H1 (cell line): ENCODE measurements at regions not wholly inside any gene's neighbourhood (a gene's known extent, or its start where the extent isn't known, plus 50 kb on each side); places are given as distances from the start of the nearest gene placed in this dataset.

Experiments used
- CTCF ChIA-PET: fragments of 300-600 bp; sonication (Branson Sonifier 250); formaldehyde crosslinking; loops from one replicate; lab custom pipeline; 2021; ENCODE audit not compliant: partially characterized antibody; lab: Charles Lee
- POLR2A ChIA-PET: fragments of 300-600 bp; sonication (Branson Sonifier 250); formaldehyde crosslinking; loops from one replicate; lab custom pipeline; 2021; ENCODE audit warnings: inconsistent platforms; ENCODE audit not compliant: partially characterized antibody; lab: Charles Lee
- DNase-seq, 2 experiments: peaks; one replicate each; pipeline versions ENCODE4 v3.0.0 to v3.0.0-alpha.2; 2010 to 2022; ENCODE audit warnings: low spot score in 2 of 2, low read depth in 1 of 2, mixed read lengths in 1 of 2
- FAIRE-seq: peaks from 2 replicates; lab custom pipeline; 2011; peaks lifted over from hg19 to GRCh38; lab: Jason Lieb, UNC
- H2AFZ ChIP-seq: 2 replicates; pipeline ENCODE4 v1.8.1; 2012; ENCODE audit warnings: low read length, inconsistent platforms
- H2AK5ac ChIP-seq: 2 replicates; pipeline ENCODE4 v1.6.1; 2013; ENCODE audit warnings: low read depth, low read length
- H2BK120ac ChIP-seq: replicated peaks from 2 replicates; pipeline ENCODE3; 2013; ENCODE audit warnings: low read depth, low read length, inconsistent platforms
- H2BK12ac ChIP-seq: 2 replicates; pipeline ENCODE4 v1.6.1; 2013; ENCODE audit warnings: low read depth, low read length
- H2BK15ac ChIP-seq: 2 replicates; pipeline ENCODE4 v1.6.1; 2013; ENCODE audit warnings: low read length
- H2BK20ac ChIP-seq: 2 replicates; pipeline ENCODE4 v1.6.1; 2013; ENCODE audit warnings: low read length
- H2BK5ac ChIP-seq: 2 replicates; pipeline ENCODE4 v1.6.1; 2013; ENCODE audit warnings: low read depth, low read length
- H3K14ac ChIP-seq: 2 replicates; pipeline ENCODE4 v1.6.1; 2013; ENCODE audit warnings: inconsistent platforms; ENCODE audit not compliant: insufficient read length
- H3K18ac ChIP-seq: 2 replicates; pipeline ENCODE4 v1.6.1; 2013; ENCODE audit warnings: low read length; ENCODE audit errors: extremely low read depth
- H3K23ac ChIP-seq: 2 replicates; pipeline ENCODE4 v1.6.1; 2013; ENCODE audit warnings: inconsistent platforms; ENCODE audit not compliant: insufficient read length
- H3K23me2 ChIP-seq: 2 replicates; pipeline ENCODE4 v1.6.1; 2013; ENCODE audit warnings: low read depth, low read length
- H3K27ac ChIP-seq: 2 replicates; pipeline ENCODE4 v1.6.1; 2011; ENCODE audit warnings: low read depth, low read length, inconsistent platforms
- H3K27me3 ChIP-seq, 4 experiments: replicated peaks in 1 of 4; 1 replicate in 1 of 4; 2 replicates in 3 of 4; pipeline versions ENCODE4 v1.6.1 to v1.8.1; 2011 to 2013; ENCODE audit warnings: low read length in 3 of 4, mild to moderate bottlenecking in 3 of 4, inconsistent platforms in 2 of 4, mixed read lengths in 2 of 4, moderate library complexity in 1 of 4; ENCODE audit not compliant: control insufficient read depth in 3 of 4, insufficient read depth in 3 of 4; ENCODE audit errors: extremely low read depth in 1 of 4
- H3K36me3 ChIP-seq, 4 experiments: 2 replicates each; pipeline versions ENCODE4 v1.6.1 to v1.8.1; 2011 to 2013; ENCODE audit warnings: mild to moderate bottlenecking in 4 of 4, low read length in 3 of 4, moderate library complexity in 2 of 4, control low read depth in 1 of 4, inconsistent platforms in 1 of 4; ENCODE audit not compliant: insufficient read depth in 4 of 4, control insufficient read depth in 2 of 4
- H3K4ac ChIP-seq: replicated peaks from 2 replicates; pipeline ENCODE3; 2013; ENCODE audit warnings: low read length, low read depth, mixed read lengths, inconsistent platforms; ENCODE audit not compliant: insufficient read length
- H3K4me1 ChIP-seq, 4 experiments: replicated peaks in 1 of 4; 1 replicate in 1 of 4; 2 replicates in 3 of 4; pipeline versions ENCODE4 v1.6.1 to v1.8.1; 2011 to 2013; ENCODE audit warnings: low read length in 3 of 4, inconsistent platforms in 2 of 4, mixed read lengths in 1 of 4; ENCODE audit not compliant: insufficient read depth in 4 of 4, control insufficient read depth in 3 of 4
- H3K4me2 ChIP-seq, 2 experiments: 2 replicates each; pipeline versions ENCODE4 v1.6.1 to v1.8.1; 2011 to 2013; ENCODE audit warnings: low read depth in 2 of 2, low read length in 2 of 2, control low read depth in 1 of 2, inconsistent platforms in 1 of 2, mild to moderate bottlenecking in 1 of 2; ENCODE audit not compliant: insufficient read depth in 1 of 2
- H3K4me3 ChIP-seq, 4 experiments: fragments of 200-600, 300-600 bp in 1 of 4; sonication (generic), shearing (Covaris generic), sonication (Bioruptor Twin) in 1 of 4; 2 replicates each; pipeline versions ENCODE4 v1.5.1 to v1.8.1; 2011 to 2016; ENCODE audit warnings: low read length in 4 of 4, low read depth in 3 of 4, control low read depth in 2 of 4, inconsistent platforms in 2 of 4, mild to moderate bottlenecking in 2 of 4, mixed read lengths in 1 of 4, moderate library complexity in 1 of 4; ENCODE audit not compliant: insufficient read depth in 2 of 4; ENCODE audit errors: extremely low read depth in 1 of 4
- H3K56ac ChIP-seq: replicated peaks from 2 replicates; pipeline ENCODE3; 2013; ENCODE audit warnings: low read depth, mild to moderate bottlenecking, mixed read lengths, low read length, inconsistent platforms; ENCODE audit not compliant: insufficient read length
- H3K79me1 ChIP-seq: 2 replicates; pipeline ENCODE4 v1.6.1; 2013; ENCODE audit warnings: low read depth, low read length, control low read depth
- H3K79me2 ChIP-seq, 2 experiments: 2 replicates each; pipeline versions ENCODE4 v1.6.1 to v1.8.1; 2012 to 2013; ENCODE audit warnings: low read length in 2 of 2, mild to moderate bottlenecking in 2 of 2, inconsistent platforms in 1 of 2; ENCODE audit not compliant: insufficient read depth in 2 of 2, control insufficient read depth in 1 of 2
- H3K9ac ChIP-seq, 4 experiments: replicated peaks in 1 of 4; 1 replicate in 1 of 4; 2 replicates in 3 of 4; pipeline versions ENCODE4 v1.6.1 to v1.8.1; 2011 to 2013; ENCODE audit warnings: low read depth in 3 of 4, low read length in 3 of 4, control low read depth in 2 of 4, mild to moderate bottlenecking in 2 of 4, moderate library complexity in 2 of 4, inconsistent platforms in 1 of 4; ENCODE audit errors: extremely low read depth in 1 of 4
- H3K9me3 ChIP-seq, 2 experiments: 2 replicates each; pipeline versions ENCODE4 v1.6.1 to v1.8.1; 2012 to 2013; ENCODE audit warnings: mild to moderate bottlenecking in 2 of 2, moderate library complexity in 2 of 2, control low read depth in 1 of 2, inconsistent platforms in 1 of 2, low read depth in 1 of 2, low read length in 1 of 2, mixed read lengths in 1 of 2; ENCODE audit not compliant: insufficient read depth in 2 of 2
- H4K20me1 ChIP-seq, 2 experiments: replicated peaks in 1 of 2; 2 replicates each; pipeline versions ENCODE3 to v1.8.1; 2011 to 2013; ENCODE audit warnings: inconsistent platforms in 2 of 2, low read length in 2 of 2, mild to moderate bottlenecking in 1 of 2; ENCODE audit not compliant: insufficient read depth in 2 of 2, control insufficient read depth in 1 of 2
- H4K5ac ChIP-seq: 2 replicates; pipeline ENCODE4 v1.6.1; 2013; ENCODE audit warnings: low read length, low read depth, mixed read lengths, inconsistent platforms; ENCODE audit not compliant: insufficient read length
- H4K8ac ChIP-seq: 2 replicates; pipeline ENCODE4 v1.8.0; 2013; ENCODE audit warnings: mild to moderate bottlenecking, moderate library complexity, low read length, inconsistent platforms; ENCODE audit not compliant: insufficient read depth; ENCODE audit errors: extremely low read depth
- H4K91ac ChIP-seq: replicated peaks from 2 replicates; pipeline ENCODE3; 2013; ENCODE audit warnings: low read length, mixed read lengths, inconsistent platforms; ENCODE audit not compliant: insufficient read length
- CHD2 ChIP-seq: IDR thresholded peaks from 2 replicates; pipeline ENCODE4 v1.6.1; 2012; ENCODE audit warnings: low read length, improper control_type of control experiment
- EGR1 ChIP-seq: IDR thresholded peaks from 2 replicates; pipeline ENCODE4 v1.6.1; 2011; ENCODE audit warnings: low read depth, low read length, borderline replicate concordance
- RXRA ChIP-seq: IDR thresholded peaks from 2 replicates; pipeline ENCODE4 v1.6.1; 2011; ENCODE audit warnings: low read depth, mild to moderate bottlenecking, low read length, moderate library complexity; ENCODE audit not compliant: insufficient read depth
- WGBS, 2 experiments: shearing (Covaris generic) in 1 of 2; methylation state at CpG; one replicate each; pipeline versions ENCODE4 v1.1.6 to v1.1.7; 2013 to 2015; ENCODE audit warnings: low lambda C conversion rate in 2 of 2, mixed read lengths in 2 of 2, inconsistent platforms in 1 of 2, low coverage in 1 of 2, missing lambda C conversion rate in 1 of 2; ENCODE audit not compliant: insufficient replicate concordance in 2 of 2, insufficient coverage in 1 of 2, insufficient read length in 1 of 2; ENCODE audit errors: extremely low coverage in 1 of 2, missing lambda C conversion rate in 1 of 2; 5-methylcytosine and 5-hydroxymethylcytosine counted together
- TF ChIP-seq, protein P1 (sequence below), 3 experiments: IDR thresholded peaks; 1 replicate in 2 of 3; 2 replicates in 1 of 3; pipeline versions ENCODE4 v1.5.1 to v1.6.1; 2011; ENCODE audit warnings: low read length in 3 of 3, mild to moderate bottlenecking in 3 of 3, inconsistent platforms in 2 of 3, low read depth in 1 of 3, moderate library complexity in 1 of 3; ENCODE audit not compliant: insufficient read depth in 1 of 3; ENCODE audit errors: control extremely low read depth in 1 of 3

DNA sequence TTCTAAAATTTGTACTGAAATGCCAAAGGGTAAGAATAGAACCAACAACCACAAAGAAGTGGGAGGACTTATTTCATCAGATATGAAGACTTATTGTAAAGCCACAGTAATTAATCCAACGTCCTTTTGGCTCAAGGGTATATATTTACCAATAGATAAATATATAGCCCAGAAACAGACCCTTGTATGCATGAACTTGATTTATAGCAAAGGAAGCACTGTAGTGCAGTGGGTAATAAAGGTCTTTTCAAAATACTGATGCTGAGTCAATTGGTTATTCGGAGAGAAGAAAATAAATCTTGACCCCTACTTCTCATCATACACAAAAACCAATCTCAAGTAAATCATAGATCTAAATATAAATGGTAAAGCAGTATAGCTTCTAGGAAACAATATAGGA lies 200.5 kb upstream of the ST6GAL2 start:
- Histone ChIP-seq H3K4ac (no peak overlapping the region), H3K14ac (no peak overlapping the region), H3K9ac (no peak overlapping the region), H3K9me3 (no peaks in the 10 kb centered on the region), H3K4me1 (no peaks in the 10 kb centered on the region), H2BK12ac (no peak overlapping the region), H2BK15ac (no peak overlapping the region), H3K23me2 (no peaks in the 10 kb centered on the region), H4K91ac (no peak overlapping the region), H2BK20ac (no peak overlapping the region), H4K8ac (no peak overlapping the region), H3K56ac (no peak overlapping the region), H3K4me2 (no peak overlapping the region), H2AK5ac (no peak overlapping the region), H3K27ac (no peak overlapping the region), H2AFZ (no peak overlapping the region), H3K79me2 (no peaks in the 10 kb centered on the region), H3K4me3 (no peak overlapping the region), H3K36me3 (no peaks in the 10 kb centered on the region), H2BK120ac (no peak overlapping the region), H3K18ac (no peak overlapping the region), H3K23ac (no peak overlapping the region), H4K20me1 (no peaks in the 10 kb centered on the region), H3K79me1 (no peaks in the 10 kb centered on the region), H2BK5ac (no peak overlapping the region), H3K27me3 (no peaks in the 10 kb centered on the region), H4K5ac (no peak overlapping the region)
- FAIRE-seq: no peak
- no peak for DNase-seq
- ChIA-PET CTCF (no interaction called here), POLR2A (no interaction called here)
- 91% methylated on average over 2 of the region's 2 CpGs; no CpG with 5 or more reads in 1 of the 2 experiments for WGBS, 2 experiments
- no peak for TF ChIP-seq CHD2
- TF ChIP-seq RXRA: no peak
- TF ChIP-seq, protein P1, sequence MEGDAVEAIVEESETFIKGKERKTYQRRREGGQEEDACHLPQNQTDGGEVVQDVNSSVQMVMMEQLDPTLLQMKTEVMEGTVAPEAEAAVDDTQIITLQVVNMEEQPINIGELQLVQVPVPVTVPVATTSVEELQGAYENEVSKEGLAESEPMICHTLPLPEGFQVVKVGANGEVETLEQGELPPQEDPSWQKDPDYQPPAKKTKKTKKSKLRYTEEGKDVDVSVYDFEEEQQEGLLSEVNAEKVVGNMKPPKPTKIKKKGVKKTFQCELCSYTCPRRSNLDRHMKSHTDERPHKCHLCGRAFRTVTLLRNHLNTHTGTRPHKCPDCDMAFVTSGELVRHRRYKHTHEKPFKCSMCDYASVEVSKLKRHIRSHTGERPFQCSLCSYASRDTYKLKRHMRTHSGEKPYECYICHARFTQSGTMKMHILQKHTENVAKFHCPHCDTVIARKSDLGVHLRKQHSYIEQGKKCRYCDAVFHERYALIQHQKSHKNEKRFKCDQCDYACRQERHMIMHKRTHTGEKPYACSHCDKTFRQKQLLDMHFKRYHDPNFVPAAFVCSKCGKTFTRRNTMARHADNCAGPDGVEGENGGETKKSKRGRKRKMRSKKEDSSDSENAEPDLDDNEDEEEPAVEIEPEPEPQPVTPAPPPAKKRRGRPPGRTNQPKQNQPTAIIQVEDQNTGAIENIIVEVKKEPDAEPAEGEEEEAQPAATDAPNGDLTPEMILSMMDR (IDR thresholded peaks at IDR 0.05; ENCODE audit: control extremely low read depth in 1 of 3, insufficient read depth in 1 of 3, low read depth in 1 of 3, low read length in 3 of 3): no peak
- TF ChIP-seq EGR1: no peak
